CD14-positive monocyte (primary cell): ENCODE measurements at regions not wholly inside any gene's neighbourhood (a gene's known extent, or its start where the extent isn't known, plus 50 kb on each side); places are given as distances from the start of the nearest gene placed in this dataset.

Experiments used
- DNase-seq, 3 donors: peaks; one replicate each; pipeline ENCODE4 v3.0.0-alpha.2; 2011 to 2022
- H2AFZ ChIP-seq: 2 replicates; pipeline ENCODE4 v1.6.0; 2012; ENCODE audit warnings: mild to moderate bottlenecking, low read depth, low read length, inconsistent platforms; ENCODE audit not compliant: insufficient read depth, poor library complexity, severe bottlenecking
- H3K27ac ChIP-seq, 2 donors: 1 replicate in 1 of 2; 2 replicates in 1 of 2; pipeline ENCODE4 v1.5.1; 2012 to 2013; ENCODE audit warnings: low read length in 2 of 2, control low read depth in 1 of 2, inconsistent platforms in 1 of 2, low read depth in 1 of 2, mild to moderate bottlenecking in 1 of 2
- H3K27me3 ChIP-seq, 2 donors: one replicate each; pipeline versions ENCODE4 v1.6.0 to v1.6.1; 2011 to 2013; ENCODE audit warnings: low read length in 2 of 2; ENCODE audit not compliant: control insufficient read depth in 2 of 2, insufficient read depth in 2 of 2
- H3K36me3 ChIP-seq, 2 donors: replicated peaks in 1 of 2; 1 replicate in 1 of 2; 2 replicates in 1 of 2; pipeline versions ENCODE4 v1.5.1 to v1.6.1; 2012 to 2013; ENCODE audit warnings: low read length in 2 of 2, control low read depth in 1 of 2, inconsistent platforms in 1 of 2, mild to moderate bottlenecking in 1 of 2; ENCODE audit not compliant: insufficient read depth in 2 of 2, control insufficient read depth in 1 of 2
- H3K4me1 ChIP-seq, 2 donors: 1 replicate in 1 of 2; 2 replicates in 1 of 2; pipeline versions ENCODE4 v1.5.1 to v1.6.1; 2012 to 2013; ENCODE audit warnings: low read length in 2 of 2, control low read depth in 1 of 2, inconsistent platforms in 1 of 2, mild to moderate bottlenecking in 1 of 2, moderate library complexity in 1 of 2; ENCODE audit not compliant: insufficient read depth in 2 of 2, control insufficient read depth in 1 of 2
- H3K4me2 ChIP-seq: replicated peaks from 2 replicates; pipeline ENCODE3; 2012; ENCODE audit warnings: low read length, moderate library complexity, mild to moderate bottlenecking; ENCODE audit not compliant: poor library complexity, severe bottlenecking; ENCODE audit errors: extremely low read depth
- H3K4me3 ChIP-seq, 3 experiments: fragments of 200-600 bp in 1 of 3; sonication (generic) in 1 of 3; replicated peaks in 1 of 3; 1 replicate in 2 of 3; 2 replicates in 1 of 3; pipeline ENCODE4 v1.5.1; 2011 to 2013; ENCODE audit warnings: low read length in 3 of 3, mild to moderate bottlenecking in 3 of 3, control low read depth in 2 of 3, low read depth in 2 of 3, inconsistent platforms in 1 of 3, moderate library complexity in 1 of 3
- H3K79me2 ChIP-seq: 2 replicates; pipeline ENCODE4 v1.6.0; 2012; ENCODE audit warnings: mild to moderate bottlenecking, control low read depth, inconsistent platforms, low read length, moderate library complexity; ENCODE audit not compliant: insufficient read depth
- H3K9ac ChIP-seq: 2 replicates; pipeline ENCODE4 v1.6.0; 2017; ENCODE audit warnings: low read length, mild to moderate bottlenecking; ENCODE audit not compliant: insufficient read depth, poor library complexity, severe bottlenecking
- H3K9me3 ChIP-seq, 2 donors: replicated peaks in 1 of 2; 1 replicate in 1 of 2; 2 replicates in 1 of 2; pipeline versions ENCODE4 v1.5.1 to v1.6.1; 2012 to 2013; ENCODE audit warnings: low read length in 2 of 2, control low read depth in 1 of 2; ENCODE audit not compliant: control insufficient read depth in 1 of 2, insufficient read depth in 1 of 2
- H4K20me1 ChIP-seq: 2 replicates; pipeline ENCODE4 v1.6.0; 2012; ENCODE audit warnings: mild to moderate bottlenecking, low read length, control low read depth, moderate library complexity; ENCODE audit not compliant: insufficient read depth
- H3K27ac Mint-ChIP-seq, 7 donors: one replicate each; pipeline ENCODE4 v1.8.0; 2020; ENCODE audit warnings: mild to moderate bottlenecking in 7 of 7, mixed read lengths in 7 of 7, moderate library complexity in 6 of 7, inconsistent platforms in 2 of 7
- H3K27me3 Mint-ChIP-seq, 3 donors: one replicate each; pipeline ENCODE4 v1.8.0; 2021 to 2022; ENCODE audit warnings: low read depth in 3 of 3, mild to moderate bottlenecking in 3 of 3, mixed read lengths in 3 of 3, moderate library complexity in 3 of 3, inconsistent platforms in 1 of 3
- H3K36me3 Mint-ChIP-seq, 2 donors: one replicate each; pipeline ENCODE4 v1.8.0; 2020; ENCODE audit warnings: mixed read lengths in 2 of 2, inconsistent platforms in 1 of 2, mild to moderate bottlenecking in 1 of 2
- H3K4me1 Mint-ChIP-seq: one replicate; pipeline ENCODE4 v1.8.0; 2020; ENCODE audit warnings: mild to moderate bottlenecking, mixed read lengths
- H3K4me3 Mint-ChIP-seq, 2 donors: one replicate each; pipeline ENCODE4 v1.8.0; 2020; ENCODE audit warnings: mild to moderate bottlenecking in 2 of 2, mixed read lengths in 2 of 2, moderate library complexity in 1 of 2
- H3K9me3 Mint-ChIP-seq, 7 donors: one replicate each; pipeline ENCODE4 v1.8.0; 2020 to 2022; ENCODE audit warnings: mixed read lengths in 7 of 7, mild to moderate bottlenecking in 6 of 7, moderate library complexity in 6 of 7, inconsistent platforms in 2 of 7
- WGBS: methylation state at CpG from one replicate; pipeline ENCODE4 v1.1.5; 2013; ENCODE audit warnings: missing lambda C conversion rate; ENCODE audit not compliant: insufficient coverage; 5-methylcytosine and 5-hydroxymethylcytosine counted together
- intact Hi-C, 2 donors: fragments of 100-400 bp; cut with micrococcal nuclease; formaldehyde crosslinking; loops; one replicate each; pipeline versions ENCODE4 v1.15.0 to v1.15.1; 2023
- TF ChIP-seq, protein P1 (sequence below): fragments of 200-600 bp; IDR thresholded peaks from one replicate; pipeline ENCODE4 v1.8.0; 2022; ENCODE audit warnings: antibody characterized with exemption, mild to moderate bottlenecking

- no peaks in the 10 kb centered on the region for H3K79me2 ChIP-seq
- no peaks in the 10 kb centered on the region for H3K4me1 ChIP-seq
- intact Hi-C loops, result no loop called here
Measured at GRCh38 chr9:2967766-2968165, 123.9 kb upstream of the PUM3 start.

DNA sequence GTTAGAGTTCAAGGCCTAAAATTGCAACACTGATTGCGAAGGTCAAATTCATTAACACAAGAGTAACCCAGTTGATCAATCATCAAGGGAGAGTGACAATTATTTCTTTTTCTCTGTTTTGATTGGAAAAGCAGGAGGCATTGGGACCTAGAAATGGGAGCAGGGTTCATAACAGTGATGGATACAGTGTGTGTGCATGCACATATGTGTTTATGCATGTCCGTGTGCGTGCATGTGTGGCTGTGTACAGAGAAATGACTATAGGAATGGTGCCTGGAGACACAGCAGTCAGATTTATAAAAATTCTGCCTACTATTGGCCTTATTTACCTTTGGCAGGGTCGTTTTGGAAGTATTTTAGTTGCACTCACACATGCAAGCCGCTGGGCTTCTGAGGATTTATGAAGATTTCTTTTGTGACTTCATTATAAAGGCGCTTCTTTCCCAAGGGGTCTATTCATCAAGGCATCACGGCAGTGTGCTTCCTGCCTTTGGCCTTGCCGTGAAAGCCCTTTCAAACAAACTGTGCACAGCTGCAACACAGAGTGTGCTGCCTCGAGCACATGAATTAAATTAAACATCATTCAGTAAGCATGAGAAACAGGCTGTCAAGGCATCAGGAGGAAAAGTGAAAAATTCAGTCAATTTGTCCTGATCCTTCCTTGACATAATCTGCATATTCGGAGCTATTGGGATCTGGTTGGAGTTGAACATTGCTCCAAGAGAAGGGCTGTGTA is 122.8 kb upstream of the PUM3 start:
- intact Hi-C loops, result no loop called here
- no peaks in the 10 kb centered on the region for H3K36me3 Mint-ChIP-seq
- DNase-seq, result no peak
- H3K27me3 Mint-ChIP-seq, result no peaks in the 10 kb centered on the region
- no peak overlapping the region for H3K27ac Mint-ChIP-seq
- Histone ChIP-seq H3K4me1 (no peaks in the 10 kb centered on the region), H3K9me3 (peaks cover 0 to 3% of the 10 kb centered on the region in 2 donors), H4K20me1 (no peaks in the 10 kb centered on the region), H3K27me3 (no peaks in the 10 kb centered on the region), H3K36me3 (no peaks in the 10 kb centered on the region), H2AFZ (no peak overlapping the region), H3K79me2 (no peaks in the 10 kb centered on the region), H3K4me3 (no peak overlapping the region), H3K27ac (no peak overlapping the region), H3K9ac (no peak overlapping the region), H3K4me2 (no peak overlapping the region)
- TF ChIP-seq, protein P1, sequence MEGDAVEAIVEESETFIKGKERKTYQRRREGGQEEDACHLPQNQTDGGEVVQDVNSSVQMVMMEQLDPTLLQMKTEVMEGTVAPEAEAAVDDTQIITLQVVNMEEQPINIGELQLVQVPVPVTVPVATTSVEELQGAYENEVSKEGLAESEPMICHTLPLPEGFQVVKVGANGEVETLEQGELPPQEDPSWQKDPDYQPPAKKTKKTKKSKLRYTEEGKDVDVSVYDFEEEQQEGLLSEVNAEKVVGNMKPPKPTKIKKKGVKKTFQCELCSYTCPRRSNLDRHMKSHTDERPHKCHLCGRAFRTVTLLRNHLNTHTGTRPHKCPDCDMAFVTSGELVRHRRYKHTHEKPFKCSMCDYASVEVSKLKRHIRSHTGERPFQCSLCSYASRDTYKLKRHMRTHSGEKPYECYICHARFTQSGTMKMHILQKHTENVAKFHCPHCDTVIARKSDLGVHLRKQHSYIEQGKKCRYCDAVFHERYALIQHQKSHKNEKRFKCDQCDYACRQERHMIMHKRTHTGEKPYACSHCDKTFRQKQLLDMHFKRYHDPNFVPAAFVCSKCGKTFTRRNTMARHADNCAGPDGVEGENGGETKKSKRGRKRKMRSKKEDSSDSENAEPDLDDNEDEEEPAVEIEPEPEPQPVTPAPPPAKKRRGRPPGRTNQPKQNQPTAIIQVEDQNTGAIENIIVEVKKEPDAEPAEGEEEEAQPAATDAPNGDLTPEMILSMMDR, result no peak
- no peak overlapping the region for H3K4me3 Mint-ChIP-seq
- peaks cover 2% of the 10 kb centered on the region for H3K4me1 Mint-ChIP-seq
- WGBS, result 60% methylated on average over 1 of the region's 10 CpGs
- peaks cover 0 to 4% (median under 1%) of the 10 kb centered on the region in 7 donors for H3K9me3 Mint-ChIP-seq

More at GRCh38 chr9:2967766-2968165, 123.9 kb upstream of the PUM3 start:
- peaks cover 2 to 14% (median 5%) of the 10 kb centered on the region in 7 donors for H3K9me3 Mint-ChIP-seq
- H3K27me3 ChIP-seq, result no peaks in the 10 kb centered on the region
- peaks cover 0 to 7% of the 10 kb centered on the region in 2 donors for H3K9me3 ChIP-seq
- peaks cover 2% of the 10 kb centered on the region for H3K4me1 Mint-ChIP-seq
- H3K4me3 ChIP-seq, result no peak overlapping the region
- DNase-seq, result no peak
- no peak overlapping the region for H3K4me3 Mint-ChIP-seq
- H3K27ac Mint-ChIP-seq, result no peak overlapping the region
- H4K20me1 ChIP-seq, result no peaks in the 10 kb centered on the region
- no peak overlapping the region for H3K27ac ChIP-seq
- H3K9ac ChIP-seq, result no peak overlapping the region
- no peak overlapping the region for H3K4me2 ChIP-seq
- TF ChIP-seq, protein P1, result no peak
- H3K27me3 Mint-ChIP-seq, result peaks cover 0 to 2% (median 0%) of the 10 kb centered on the region in 3 donors
- no peak overlapping the region for H2AFZ ChIP-seq
- H3K36me3 Mint-ChIP-seq, result no peaks in the 10 kb centered on the region
- H3K36me3 ChIP-seq, result no peaks in the 10 kb centered on the region
